ENCODE measurements at regions not wholly inside any gene's neighbourhood (a gene's known extent, or its start where the extent isn't known, plus 50 kb on each side); places are given as distances from the start of the nearest gene placed in this dataset.

- no peaks in the 10 kb centered on the region for H4K20me1 ChIP-seq (replicated peaks; ENCODE audit: insufficient read depth)
- H3K27ac ChIP-seq (ENCODE audit: low read depth) = peak overlapping the region; percentile 78
- peak; percentile 92 for ATAC-seq
- H3K9me2 ChIP-seq (ENCODE audit: insufficient read depth) = peaks cover 9% of the 10 kb centered on the region
- H3K79me2 ChIP-seq (replicated peaks; ENCODE audit: insufficient read depth) = no peaks in the 10 kb centered on the region
- H3K4me3 ChIP-seq = peak overlapping the region; percentile 10; the same call in 1 of the 2 replicates
- Mint-ChIP-seq H3K36me3 (ENCODE audit: low read depth) (peaks cover 34% of the 10 kb centered on the region), H3K27me3 (ENCODE audit: insufficient read depth, low read depth, poor library complexity) (peaks cover 2% of the 10 kb centered on the region), H3K4me3 (peak overlapping the region; percentile 6; the same call in 2 of the 3 replicates), H3K4me1 (peaks cover 25% of the 10 kb centered on the region), H3K27ac (no peak overlapping the region; the same call in 1 of the 2 replicates), H3K9me3 (peaks cover 16% of the 10 kb centered on the region; the same call in 2 of the 3 replicates)
- peaks cover 16% of the 10 kb centered on the region for H3K4me1 ChIP-seq (ENCODE audit: insufficient read depth)
- H3K36me3 ChIP-seq (ENCODE audit: insufficient read depth) = no peaks in the 10 kb centered on the region
- peak overlapping the region; percentile 55 for H3K4me2 ChIP-seq
- H2AFZ ChIP-seq = no peak overlapping the region
- peak; percentile 53 for DNase-seq (ENCODE audit: low spot score)
- no peaks in the 10 kb centered on the region for H3F3A ChIP-seq (replicated peaks; ENCODE audit: low read depth)
- H3K27me3 ChIP-seq (ENCODE audit: insufficient read depth) = no peaks in the 10 kb centered on the region
- TF ChIP-seq EZH2phosphoT487 (IDR thresholded peaks at IDR 0.05; ENCODE audit: unreplicated experiment) (no peak), ZNF331 (CRISPR knock-in tag; IDR thresholded peaks at IDR 0.05; ENCODE audit: low read depth) (no peak), EZH2 (IDR thresholded peaks at IDR 0.05; ENCODE audit: low read depth, unreplicated experiment) (no peak), ZNF462 (CRISPR knock-in tag; IDR thresholded peaks at IDR 0.05) (peak; percentile 76), NANOG (IDR thresholded peaks at IDR 0.05; ENCODE audit: borderline replicate concordance) (no peak), CREB1 (CRISPR knock-in tag; IDR thresholded peaks at IDR 0.05; ENCODE audit: low read depth) (no peak)
Measured at GRCh38 chr5:94045839-94046782, 304.7 kb upstream of the POU5F2 start.
